AG08395 (cell line): ENCODE measurements at regions not wholly inside any gene's neighbourhood (a gene's known extent, or its start where the extent isn't known, plus 50 kb on each side); places are given as distances from the start of the nearest gene placed in this dataset.
A peak's percentile ranks its signal among the peaks of the same experiment; 100 is the strongest.

Experiments used
- DNase-seq: peaks from one replicate; pipeline ENCODE4 v3.0.0; 2012; ENCODE audit warnings: mixed read lengths, low spot score

- no peak for DNase-seq
Observed at GRCh38 chr11:70824605-70825245, 426.4 kb downstream of the CTTN start.

- no peak for DNase-seq
Observed at GRCh38 chr11:70825893-70826540, 426.4 kb downstream of the SHANK2 start.

- peak; percentile 17 for DNase-seq
Observed at GRCh38 chr11:70826541-70827335, 425.6 kb downstream of the SHANK2 start.

- peak; percentile 18 for DNase-seq
Observed at GRCh38 chr11:70828593-70829082, 423.7 kb downstream of the SHANK2 start.

GRCh38 chr11:70829134-70829885 is 423.1 kb downstream of the SHANK2 start:
- DNase-seq = no peak

- DNase-seq = no peak
Observed at GRCh38 chr11:70829886-70830272, 422.5 kb downstream of the SHANK2 start.

GRCh38 chr11:70833011-70833410 is 419.4 kb downstream of the SHANK2 start:
- no peak for DNase-seq

- DNase-seq = no peak
Observed at GRCh38 chr11:70833554-70833953, 418.8 kb downstream of the SHANK2 start.

- DNase-seq = no peak
Observed at GRCh38 chr11:70834277-70834940, 418.0 kb downstream of the SHANK2 start.

- DNase-seq = no peak
Observed at GRCh38 chr11:70834984-70835560, 417.3 kb downstream of the SHANK2 start.

- DNase-seq = no peak
Observed at GRCh38 chr11:70836071-70836470, 416.3 kb downstream of the SHANK2 start.

GRCh38 chr11:70838198-70838597 is 414.2 kb downstream of the SHANK2 start:
- no peak for DNase-seq

GRCh38 chr11:70839851-70840250 is 412.5 kb downstream of the SHANK2 start:
- no peak for DNase-seq

- no peak for DNase-seq
Observed at GRCh38 chr11:70841264-70841663, 411.1 kb downstream of the SHANK2 start.

- DNase-seq = no peak
Observed at GRCh38 chr11:70842256-70842655, 410.1 kb downstream of the SHANK2 start.

GRCh38 chr11:70842701-70843100 is 409.7 kb downstream of the SHANK2 start:
- DNase-seq = no peak

GRCh38 chr11:70843906-70844305 is 408.5 kb downstream of the SHANK2 start:
- DNase-seq = no peak

- DNase-seq = no peak
Observed at GRCh38 chr11:70844387-70844786, 408.0 kb downstream of the SHANK2 start.

- DNase-seq = no peak
Observed at GRCh38 chr11:70845591-70846041, 406.8 kb downstream of the SHANK2 start.

GRCh38 chr11:70846781-70847655 is 405.4 kb downstream of the SHANK2 start:
- no peak for DNase-seq
